GM19240 (cell line): ENCODE measurements at regions not wholly inside any gene's neighbourhood (a gene's known extent, or its start where the extent isn't known, plus 50 kb on each side); places are given as distances from the start of the nearest gene placed in this dataset.

Experiments
- DNase-seq: peaks from one replicate; pipeline ENCODE4 v3.0.0; 2011; ENCODE audit warnings: low spot score; ENCODE audit not compliant: insufficient read length

DNA sequence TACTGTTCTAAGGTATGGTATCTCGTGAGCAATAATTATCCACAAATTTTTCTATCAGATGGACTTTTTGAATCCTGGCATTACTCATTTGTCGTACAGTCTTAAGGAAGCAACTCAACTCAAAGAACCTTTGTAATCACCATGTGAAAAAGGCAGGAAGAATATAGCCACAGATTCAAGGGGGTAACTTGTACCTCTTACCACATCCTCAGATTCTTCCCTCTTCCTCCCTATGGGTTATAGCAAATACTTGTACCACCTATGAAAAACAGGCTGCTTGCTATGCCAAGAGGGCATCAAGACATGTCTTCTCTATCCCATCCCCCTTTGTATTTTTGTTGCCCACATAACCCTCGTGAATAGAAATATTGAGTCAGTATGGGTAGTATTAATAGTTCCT lies 616.6 kb upstream of the USP24 start:
- DNase-seq = no peak

DNA sequence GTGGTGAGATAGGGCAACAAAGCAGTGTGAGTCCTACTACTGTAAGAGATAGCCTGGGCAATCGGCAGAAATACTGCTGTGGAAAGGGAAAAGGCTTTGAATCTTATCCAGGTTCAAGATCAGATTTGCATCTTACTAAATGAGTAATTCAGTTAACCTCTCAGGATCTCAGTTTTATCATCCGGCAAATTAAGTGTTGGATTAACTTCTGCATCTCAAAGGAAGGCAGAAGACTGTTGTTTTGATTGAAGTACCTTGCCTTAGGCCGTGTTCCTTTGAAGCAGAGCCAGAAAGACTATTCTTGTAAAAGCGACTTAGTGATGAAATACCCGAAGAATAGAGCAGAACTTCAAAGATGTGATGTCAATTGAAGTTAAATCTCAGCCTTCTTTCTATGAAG lies 612.9 kb upstream of the USP24 start:
- DNase-seq = no peak

DNA sequence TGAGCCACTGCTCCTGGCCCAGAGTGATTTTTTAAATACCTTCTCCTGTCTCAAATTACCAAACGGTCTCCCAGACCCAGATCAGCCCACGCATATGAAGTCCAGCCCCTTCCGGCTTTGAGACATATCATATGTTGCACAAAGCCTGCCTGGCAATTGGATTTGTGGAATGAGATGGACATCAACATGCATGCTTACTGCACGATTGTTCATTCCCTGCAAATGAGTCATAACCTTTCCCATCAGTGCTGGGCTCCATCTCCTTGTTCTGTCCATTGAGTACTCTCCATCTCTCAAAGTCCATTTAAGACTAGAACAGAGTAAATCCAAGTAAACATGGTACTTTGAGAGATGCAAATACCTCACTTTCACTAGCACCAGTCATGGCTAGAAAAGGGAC lies 612.2 kb upstream of the USP24 start:
- DNase-seq = no peak

- DNase-seq = no peak
Measured at GRCh38 chr1:55826381-55827080, 611.4 kb upstream of the USP24 start.

DNA sequence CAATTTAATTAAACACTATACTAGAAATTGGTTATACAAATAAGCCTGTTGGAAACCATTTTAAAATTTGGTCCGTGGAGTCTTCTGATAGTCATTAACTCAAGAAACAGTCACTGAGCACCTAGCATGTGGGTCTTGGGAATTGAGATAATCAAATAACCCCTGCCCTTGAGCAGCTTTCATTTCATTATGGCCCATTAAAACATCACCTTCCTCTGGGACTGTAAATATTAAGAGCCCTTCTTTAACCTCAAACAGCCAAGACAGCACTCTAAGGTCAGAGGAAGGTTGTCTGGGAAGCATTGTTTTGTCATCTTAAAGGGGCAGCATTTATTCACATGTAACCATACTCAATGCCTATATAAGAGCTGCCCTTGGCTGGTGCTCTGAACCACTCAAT lies 610.3 kb upstream of the USP24 start:
- no peak for DNase-seq

DNA sequence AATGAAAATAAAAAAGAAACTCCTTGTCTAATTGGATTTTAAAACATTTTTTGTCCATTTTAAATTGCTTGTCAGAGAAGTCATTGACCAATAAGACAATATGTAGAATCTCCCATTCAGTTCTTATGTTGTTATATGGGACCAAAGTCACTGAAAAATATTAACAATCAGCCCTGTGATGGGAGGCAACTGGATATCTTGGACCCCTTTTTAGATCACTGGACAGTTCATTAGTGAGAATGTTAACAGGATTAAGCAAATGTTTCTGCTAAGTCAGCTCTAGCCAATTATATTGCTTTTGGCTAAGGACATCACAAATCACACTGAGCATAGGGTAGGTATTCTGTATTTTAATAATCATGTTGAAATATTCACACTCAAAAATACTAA lies 609.1 kb upstream of the USP24 start:
- no peak for DNase-seq

- no peak for DNase-seq
Measured at GRCh38 chr1:55823541-55824250, 608.5 kb upstream of the USP24 start.

DNA sequence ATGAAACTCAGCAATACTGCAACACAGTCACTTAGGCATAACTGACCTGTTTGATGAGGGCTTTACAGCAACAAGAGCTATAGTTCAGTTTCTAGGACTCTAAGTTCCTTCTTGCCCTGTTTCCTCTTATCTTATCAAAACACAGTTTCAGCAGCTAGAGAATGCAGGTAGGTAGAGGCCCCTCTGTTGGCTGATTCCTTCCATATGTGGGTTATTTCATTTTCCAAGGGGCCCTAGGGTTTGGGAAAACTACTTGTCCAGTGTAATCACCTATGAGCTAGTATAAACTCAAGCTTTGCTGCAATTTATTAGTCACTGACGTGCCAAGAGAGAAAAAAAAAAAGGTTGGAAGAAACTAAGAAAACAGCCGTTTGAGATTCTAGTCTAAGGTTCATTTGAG lies 607.7 kb upstream of the USP24 start:
- DNase-seq = no peak

- no peak for DNase-seq
Measured at GRCh38 chr1:55821234-55821633, 606.1 kb upstream of the USP24 start.

DNA sequence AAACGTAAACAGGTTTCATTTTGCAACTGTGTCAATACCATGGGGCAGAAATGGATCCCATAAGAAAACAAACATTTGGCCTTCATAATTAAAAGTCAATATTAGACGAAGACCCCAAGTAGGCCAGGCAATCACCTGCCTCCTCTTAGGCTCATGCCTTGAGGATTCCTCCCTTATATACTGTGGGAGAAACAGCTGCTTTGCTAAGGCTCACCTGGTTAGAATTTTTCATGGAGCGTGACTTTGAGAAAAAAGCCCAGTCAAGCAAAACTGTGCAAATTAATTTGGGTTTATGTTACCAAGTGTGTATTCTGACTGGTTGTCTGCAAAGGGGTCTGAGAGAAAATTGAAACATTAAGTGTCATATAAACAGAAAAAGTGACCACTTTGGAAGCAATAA lies 605.3 kb upstream of the USP24 start:
- DNase-seq = no peak

DNA sequence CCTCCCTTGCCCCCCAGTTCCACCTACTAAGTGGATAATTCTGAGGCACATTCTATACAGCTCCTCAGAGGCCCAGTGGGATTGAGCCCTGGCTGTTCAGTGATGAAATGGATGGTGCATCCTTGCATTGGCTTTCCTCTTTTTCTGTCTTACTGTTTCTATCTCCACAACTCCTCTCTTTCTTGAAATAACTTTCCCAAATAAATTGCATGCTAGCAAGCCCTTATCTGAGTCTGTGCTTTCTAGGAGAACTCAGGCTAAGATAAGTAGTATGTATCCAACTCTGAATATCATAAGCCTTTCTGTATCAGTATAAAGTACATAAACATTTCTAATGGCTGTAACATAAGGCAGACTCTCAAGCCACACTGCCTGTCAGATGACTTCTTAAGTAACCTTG lies 603.8 kb upstream of the USP24 start:
- DNase-seq = no peak

DNA sequence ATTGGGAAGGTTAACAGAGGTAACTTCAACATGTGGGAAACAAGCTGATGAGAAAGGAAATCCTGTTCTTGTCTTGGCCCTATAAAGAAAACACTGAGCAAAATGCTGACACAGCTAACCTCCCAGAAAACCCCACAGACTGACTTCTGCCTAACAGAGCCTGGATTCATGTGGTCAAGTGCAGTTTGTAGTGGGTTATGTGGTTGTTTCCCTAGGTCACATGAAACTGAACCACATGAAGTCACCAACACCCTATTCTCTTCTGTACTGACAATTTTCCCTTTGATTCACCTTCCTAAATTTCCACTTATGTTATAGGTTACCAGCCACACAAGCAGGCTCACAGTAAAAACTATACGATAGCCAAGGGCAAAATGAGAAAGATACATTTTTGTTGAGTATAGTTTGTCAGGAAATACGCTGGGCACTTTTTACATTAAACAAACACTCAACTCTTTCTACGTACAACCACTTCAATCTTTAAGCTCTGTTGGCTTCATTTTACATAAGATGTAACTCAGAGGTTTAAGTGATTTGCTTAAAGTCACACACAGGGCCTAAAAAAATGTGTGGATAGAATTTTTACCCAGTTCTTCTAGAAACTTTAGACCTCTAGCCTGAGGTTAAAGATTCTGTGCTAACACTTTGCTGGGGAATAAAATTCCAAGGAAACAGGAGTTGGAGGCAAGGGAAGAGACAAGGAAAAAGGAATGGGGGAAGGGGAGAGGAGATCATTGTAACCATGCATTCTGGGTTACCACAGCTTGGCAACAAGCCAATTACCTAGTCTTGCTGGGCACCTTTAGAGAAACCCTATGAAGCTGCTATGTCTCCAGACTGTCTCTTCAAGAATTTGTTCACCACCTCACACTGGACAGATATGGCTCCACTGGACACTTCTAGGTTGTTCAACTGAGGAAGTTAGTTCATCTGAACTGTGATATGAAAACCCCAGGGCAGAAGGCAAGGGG lies 601.6 kb upstream of the USP24 start:
- DNase-seq = no peak

DNA sequence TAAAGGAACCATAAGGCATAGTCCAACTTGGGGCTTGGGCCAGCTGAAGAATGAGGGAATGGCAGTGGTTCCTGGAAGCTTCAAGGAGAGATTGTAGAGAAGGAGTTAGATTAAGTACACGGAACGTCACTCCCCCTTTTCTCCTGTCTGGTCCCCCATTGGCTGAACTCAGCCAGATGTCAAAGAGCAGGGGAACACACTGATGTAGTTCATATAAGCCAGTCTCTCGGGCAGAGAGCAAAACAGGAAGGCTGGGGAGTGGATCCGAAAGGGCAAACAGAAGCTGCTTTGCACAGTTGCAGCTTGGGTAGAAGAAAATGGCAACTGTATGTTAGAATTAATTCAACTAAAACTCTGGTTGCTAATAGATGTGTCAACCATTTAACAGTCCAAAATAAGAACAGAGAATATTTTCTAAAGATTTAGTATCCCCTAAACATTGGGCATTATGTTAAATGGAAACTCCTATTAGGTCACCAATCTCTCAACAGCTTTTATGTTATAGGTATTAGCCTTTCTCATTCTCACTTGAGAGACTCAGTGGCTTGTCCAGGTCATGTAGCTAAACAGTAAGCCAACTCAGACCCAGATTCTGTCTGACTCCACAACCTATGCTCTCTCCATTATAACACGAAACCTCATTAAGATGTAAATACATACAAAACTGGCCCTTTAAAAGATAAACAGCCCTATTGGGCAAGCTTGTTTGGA lies 600.7 kb upstream of the USP24 start:
- no peak for DNase-seq

DNA sequence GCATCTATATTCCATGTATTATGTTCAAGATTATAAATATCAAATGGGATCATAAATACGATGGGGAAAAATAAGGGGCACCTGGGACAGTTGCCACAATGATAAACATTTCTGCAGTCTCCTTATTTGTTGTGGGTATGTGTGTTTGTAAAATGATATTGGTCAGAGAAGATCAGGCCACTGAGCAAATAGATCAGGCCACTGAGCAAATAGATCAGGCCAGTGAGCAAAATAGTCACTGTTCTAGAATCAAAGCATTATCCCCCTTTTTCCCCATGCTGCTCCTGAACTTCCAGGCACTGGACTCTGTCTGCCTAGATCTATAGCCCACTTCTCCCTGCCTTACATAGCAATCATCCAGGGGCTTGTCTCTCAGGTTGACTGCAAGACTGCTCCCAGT lies 599.8 kb upstream of the USP24 start:
- DNase-seq = no peak

DNA sequence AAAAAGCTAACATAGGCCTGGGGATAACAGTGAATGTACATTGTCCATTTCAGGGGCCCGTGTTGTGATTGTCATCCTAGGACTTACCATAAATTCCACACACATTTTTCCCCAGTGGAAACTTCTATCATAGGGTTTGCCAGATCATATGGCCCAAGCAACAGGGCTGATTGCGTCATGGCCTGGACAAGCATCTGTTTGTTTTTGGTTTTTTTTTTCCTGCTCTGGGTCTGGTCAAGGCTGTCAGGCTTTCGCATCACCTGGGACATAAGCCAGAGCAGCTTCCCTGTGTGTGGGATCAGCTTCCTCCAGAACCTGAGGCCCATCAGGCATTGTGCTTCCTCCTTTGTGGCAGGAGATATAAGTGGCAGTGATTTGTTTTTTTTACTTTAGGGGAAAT lies 598.5 kb upstream of the USP24 start:
- no peak for DNase-seq

GRCh38 chr1:55812281-55812680 lies 597.1 kb upstream of the USP24 start:
- no peak for DNase-seq

DNA sequence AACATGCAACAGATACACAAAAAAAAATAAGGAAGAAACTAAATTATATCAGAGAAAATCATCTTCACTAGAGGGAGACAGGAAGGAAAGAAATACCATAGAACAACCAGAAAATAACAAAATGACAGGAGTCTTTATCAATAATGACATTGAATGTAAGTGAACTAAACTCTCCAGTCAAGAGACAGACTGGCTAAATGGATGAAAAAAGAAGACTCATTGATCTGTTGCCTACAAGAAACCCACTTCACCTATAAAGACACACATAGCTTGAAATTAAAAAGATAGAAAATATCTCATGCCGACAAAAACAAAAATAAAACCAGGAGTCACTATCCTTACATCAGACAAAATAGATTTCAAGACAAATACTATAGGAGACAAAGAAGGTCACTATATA lies 593.1 kb upstream of the USP24 start:
- no peak for DNase-seq

GRCh38 chr1:55803429-55803828 lies 588.3 kb upstream of the USP24 start:
- DNase-seq = no peak

DNA sequence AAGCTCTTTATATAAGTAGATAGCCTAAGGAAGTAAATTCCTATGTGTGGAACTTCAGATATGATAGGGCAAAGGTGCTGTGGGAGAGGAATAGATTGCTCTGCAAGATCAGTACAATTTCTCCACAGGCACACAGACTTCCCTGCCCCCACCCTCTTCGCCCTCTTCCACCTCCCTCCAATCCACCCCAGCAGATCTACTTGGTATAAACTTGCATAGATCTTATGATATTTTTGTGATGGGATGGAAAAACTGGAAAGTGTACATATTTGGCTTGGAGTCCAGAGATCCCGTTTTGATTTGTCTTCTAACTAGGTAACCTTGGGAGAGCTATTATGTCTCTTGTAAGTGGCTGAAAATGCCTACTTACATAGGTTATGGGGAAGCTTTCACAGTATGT lies 586.3 kb upstream of the USP24 start:
- no peak for DNase-seq

GRCh38 chr1:55800503-55800902 lies 585.3 kb upstream of the USP24 start:
- DNase-seq = no peak

- DNase-seq = no peak
Measured at GRCh38 chr1:55793856-55794255, 578.7 kb upstream of the USP24 start.

DNA sequence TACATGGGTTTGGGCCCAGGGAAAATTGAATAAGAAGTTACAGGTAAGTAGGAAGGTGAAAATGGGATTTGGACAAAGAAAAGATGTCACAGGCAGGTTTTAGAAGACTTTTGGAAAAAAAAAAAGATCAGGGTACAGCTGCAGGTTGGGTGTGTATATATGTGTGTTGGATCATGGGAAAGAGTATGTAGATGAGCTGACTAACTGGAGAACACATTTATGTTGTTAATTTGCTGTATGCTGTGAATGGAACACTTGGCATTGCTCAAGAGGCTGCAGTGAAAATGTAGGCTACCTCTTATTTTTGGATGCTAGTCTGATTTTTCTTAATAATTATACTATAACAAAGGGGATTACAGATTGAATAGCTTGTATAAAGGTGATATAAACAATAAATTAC lies 577.7 kb upstream of the USP24 start:
- no peak for DNase-seq
